BE2C (cell line): ENCODE measurements at regions not wholly inside any gene's neighbourhood (a gene's known extent, or its start where the extent isn't known, plus 50 kb on each side); places are given as distances from the start of the nearest gene placed in this dataset.

Experiments
- DNase-seq: peaks from one replicate; pipeline ENCODE4 v3.0.0-alpha.2; 2020
- H3K27me3 ChIP-seq: fragments of 250-450 bp; sonication (Bioruptor Pico); 2 replicates; pipeline ENCODE4 v1.5.1; 2020; ENCODE audit warnings: mild to moderate bottlenecking
- H3K36me3 ChIP-seq: fragments of 250-450 bp; sonication (Bioruptor Pico); 2 replicates; pipeline ENCODE4 v1.5.1; 2020; ENCODE audit warnings: mild to moderate bottlenecking
- H3K4me1 ChIP-seq: fragments of 250-450 bp; sonication (Bioruptor Pico); 2 replicates; pipeline ENCODE4 v1.5.1; 2020
- H3K4me3 ChIP-seq: 2 replicates; pipeline ENCODE4 v1.5.1; 2011; ENCODE audit warnings: low read depth, low read length
- H3K9me3 ChIP-seq: fragments of 250-450 bp; sonication (Bioruptor Pico); 2 replicates; pipeline ENCODE4 v1.5.1; 2020
- CTCF ChIP-seq: IDR thresholded peaks from 2 replicates; pipeline ENCODE4 v1.5.1; 2012; ENCODE audit warnings: mild to moderate bottlenecking, low read depth, low read length

DNA sequence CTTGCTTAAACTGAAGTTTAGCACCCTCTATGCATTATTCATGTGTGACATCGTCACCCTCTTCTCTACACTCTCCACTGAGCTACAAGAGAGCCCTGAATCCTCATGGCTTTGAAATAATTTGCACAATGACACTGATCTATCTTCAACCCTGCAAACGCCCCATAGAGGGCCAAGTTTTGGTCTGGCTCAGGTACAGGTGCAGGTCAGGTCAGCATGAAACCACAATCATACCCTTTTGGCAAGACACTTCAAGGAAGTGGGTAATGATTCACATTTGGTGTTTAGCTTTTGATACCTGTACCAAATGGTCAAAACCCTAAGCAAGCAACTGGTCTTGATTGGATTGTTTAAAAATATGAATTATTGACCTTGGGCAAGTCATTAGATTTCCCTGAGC is 122.2 kb upstream of the CADM1 start:
- no peaks in the 10 kb centered on the region for H3K36me3 ChIP-seq
- DNase-seq = no peak
- H3K4me3 ChIP-seq = no peak overlapping the region
- H3K4me1 ChIP-seq = peaks cover 8% of the 10 kb centered on the region
- no peak for TF ChIP-seq CTCF
- no peaks in the 10 kb centered on the region for H3K9me3 ChIP-seq
- H3K27me3 ChIP-seq = no peaks in the 10 kb centered on the region

DNA sequence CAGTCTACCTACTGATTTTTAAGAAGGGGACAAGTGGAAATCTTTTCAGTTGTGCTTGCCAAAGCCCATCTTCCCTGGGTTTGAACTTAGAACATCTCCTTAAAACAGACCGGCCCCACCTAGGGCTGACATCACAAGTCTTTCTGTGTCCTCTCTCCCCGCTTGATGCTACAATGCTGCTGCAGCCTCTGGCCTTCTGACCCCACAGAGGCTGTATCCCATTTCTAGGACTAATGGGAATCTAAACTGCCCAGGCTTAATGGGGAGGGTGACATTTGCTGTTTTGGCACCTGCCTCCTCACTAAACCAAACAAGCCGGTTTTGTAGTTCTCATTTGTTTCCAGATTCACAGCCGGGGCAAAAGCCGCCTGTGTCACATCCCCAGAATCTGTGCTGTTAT is 121.3 kb upstream of the CADM1 start:
- peaks cover 8% of the 10 kb centered on the region for H3K4me1 ChIP-seq
- TF ChIP-seq CTCF = no peak
- H3K4me3 ChIP-seq = no peak overlapping the region
- no peaks in the 10 kb centered on the region for H3K36me3 ChIP-seq
- H3K9me3 ChIP-seq = no peaks in the 10 kb centered on the region
- no peaks in the 10 kb centered on the region for H3K27me3 ChIP-seq
- DNase-seq = no peak

DNA sequence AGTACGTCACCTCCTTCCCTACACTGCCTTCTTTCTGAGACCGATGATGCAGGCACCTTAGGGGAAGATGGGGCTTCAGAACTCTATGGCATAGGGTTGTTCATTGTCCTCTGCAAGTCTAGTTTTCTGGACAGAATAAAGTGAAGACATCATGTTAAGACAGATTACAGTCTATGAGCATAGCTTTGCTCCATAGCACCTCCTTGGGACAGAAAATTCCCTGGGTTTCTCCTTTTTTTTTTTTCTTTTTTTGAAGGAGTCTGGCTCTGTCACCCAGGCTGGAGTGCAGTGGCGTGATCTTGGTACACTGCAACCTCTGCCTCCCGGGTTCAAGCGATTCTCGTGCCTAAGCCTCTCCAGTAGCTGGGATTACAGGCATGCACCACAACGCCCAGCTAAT is 119.8 kb upstream of the CADM1 start:
- TF ChIP-seq CTCF = peak; percentile 31; the same call in 1 of the 2 replicates

GRCh38 chr11:115623021-115623451 is 118.8 kb upstream of the CADM1 start:
- Histone ChIP-seq H3K4me1 (no peaks in the 10 kb centered on the region; the same call in none of the 2 replicates), H3K27me3 (no peaks in the 10 kb centered on the region), H3K9me3 (no peaks in the 10 kb centered on the region), H3K36me3 (no peaks in the 10 kb centered on the region), H3K4me3 (no peak overlapping the region)
- no peak for TF ChIP-seq CTCF
- DNase-seq = no peak

More for the DNA sequence above, 119.8 kb upstream of the CADM1 start:
- no peak for DNase-seq
- Histone ChIP-seq H3K27me3 (no peaks in the 10 kb centered on the region), H3K4me3 (no peak overlapping the region), H3K36me3 (no peaks in the 10 kb centered on the region), H3K4me1 (no peaks in the 10 kb centered on the region; the same call in none of the 2 replicates), H3K9me3 (no peaks in the 10 kb centered on the region)

GRCh38 chr11:115618428-115618827 is 114.2 kb upstream of the CADM1 start:
- no peak overlapping the region for H3K4me3 ChIP-seq
- H3K27me3 ChIP-seq = no peaks in the 10 kb centered on the region
- no peak for DNase-seq
- H3K36me3 ChIP-seq = no peaks in the 10 kb centered on the region
- no peak for TF ChIP-seq CTCF
- no peaks in the 10 kb centered on the region; the same call in none of the 2 replicates for H3K4me1 ChIP-seq
- H3K9me3 ChIP-seq = no peaks in the 10 kb centered on the region

DNA sequence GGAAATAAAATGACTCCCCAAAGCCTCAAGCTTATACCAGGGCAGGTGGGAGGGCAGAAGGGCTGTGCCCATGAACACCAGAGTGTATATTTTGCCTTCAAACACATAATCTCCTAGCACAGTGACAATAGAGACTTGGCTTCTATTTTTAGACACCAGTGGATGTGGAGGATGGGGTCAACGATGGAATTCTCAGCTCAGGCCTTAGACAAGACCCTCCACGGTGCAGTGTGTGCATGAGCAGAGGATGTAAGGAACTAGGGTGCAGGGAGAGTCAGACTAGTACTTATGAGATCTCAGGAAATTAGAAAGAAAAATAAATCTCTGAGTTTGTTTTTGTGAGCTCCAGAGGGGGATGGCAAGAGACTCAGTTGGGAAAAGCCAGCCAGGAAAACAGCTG is 113.6 kb upstream of the CADM1 start:
- Histone ChIP-seq H3K4me1 (no peaks in the 10 kb centered on the region; the same call in 1 of the 2 replicates), H3K27me3 (no peaks in the 10 kb centered on the region), H3K4me3 (no peak overlapping the region), H3K36me3 (no peaks in the 10 kb centered on the region), H3K9me3 (no peaks in the 10 kb centered on the region)
- no peak for DNase-seq
- no peak for TF ChIP-seq CTCF
